ENCODE measurements at regions not wholly inside any gene's neighbourhood (a gene's known extent, or its start where the extent isn't known, plus 50 kb on each side); places are given as distances from the start of the nearest gene placed in this dataset.
A peak's percentile ranks its signal among the peaks of the same experiment; 100 is the strongest.

DNA sequence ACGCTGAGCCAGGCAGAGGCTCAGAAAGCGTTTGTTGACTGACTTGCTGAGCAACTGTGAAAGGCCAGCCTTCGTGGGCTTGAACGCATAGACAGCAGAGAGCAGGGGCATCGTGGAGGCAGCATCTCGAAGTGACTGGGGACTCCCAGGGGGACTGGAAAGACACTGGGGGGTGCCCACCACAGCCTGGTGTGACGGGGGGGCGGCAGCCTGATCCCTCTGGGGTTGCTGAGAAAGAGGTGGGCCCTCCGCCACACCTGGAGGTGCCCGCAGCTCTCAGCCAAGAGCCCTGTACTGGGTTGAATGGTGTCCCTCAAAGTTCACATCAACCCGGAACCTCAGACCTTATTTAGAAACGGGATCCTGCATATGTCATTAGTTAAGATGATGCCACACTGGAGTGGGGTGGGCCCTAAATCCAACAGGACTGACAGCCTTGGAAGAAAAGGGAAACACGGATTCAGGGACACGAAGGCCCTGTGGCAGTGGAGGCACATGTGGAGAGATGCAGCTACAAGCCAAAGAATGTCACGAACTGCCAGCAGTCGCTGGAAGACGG is 84.6 kb downstream of the RFLNA start:
- no TSS peak for BruUV-seq (replicated peaks)
- intact Hi-C loops (cut with micrococcal nuclease) (no loop called here), dilution Hi-C loops (cut with HindIII; ENCODE audit: low sequenced_read_pairs, unreplicated experiment) (no loop called here), in situ Hi-C loops (cut with MboI; ENCODE audit: low sequenced_read_pairs) (no loop called here)
- peaks cover 61% of the 10 kb centered on the region for H4K20me1 ChIP-seq (ENCODE audit: insufficient read depth, low read length)
- peak overlapping the region; percentile 89 for H3K14ac ChIP-seq (replicated peaks; ENCODE audit: low read depth, low read length)
- peak overlapping the region; percentile 95 for H2AK5ac ChIP-seq (ENCODE audit: low read depth, low read length)
- peak overlapping the region; percentile 73 for H3K56ac ChIP-seq (ENCODE audit: extremely low read depth, insufficient read depth, low read length)
- H3K4me1 ChIP-seq (ENCODE audit: control insufficient read depth, insufficient read depth, low read length), result peaks cover 35% of the 10 kb centered on the region
- peak overlapping the region; percentile 84 for H2BK15ac ChIP-seq (ENCODE audit: low read depth, low read length)
- H2BK120ac ChIP-seq (ENCODE audit: low read depth, low read length), result peak overlapping the region; percentile 91
- no peaks in the 10 kb centered on the region for H3K27me3 ChIP-seq (ENCODE audit: control insufficient read depth, insufficient read depth, low read length)
- H3K36me3 ChIP-seq (ENCODE audit: control insufficient read depth, insufficient read depth, low read length), result peaks cover 76% of the 10 kb centered on the region
- peak overlapping the region; percentile 80 for H3K27ac ChIP-seq (ENCODE audit: insufficient read depth, low read length)
- H2AFZ ChIP-seq (replicated peaks; ENCODE audit: low read length, poor library complexity), result peak overlapping the region; percentile 63
- H3K4ac ChIP-seq (ENCODE audit: low read depth, low read length), result peak overlapping the region; percentile 95
- CTCF ChIA-PET, result interaction anchor here (1.0 to 1.6 kb wide), 4 partner anchors 20 to 40 kb away, joined by 3 to 4 read pairs (median 3); no protein-coding TSS in a partner anchor
- peak overlapping the region; percentile 41 for H2BK20ac ChIP-seq (ENCODE audit: low read depth, low read length)
- H4K91ac ChIP-seq (ENCODE audit: insufficient read depth, low read depth, low read length), result peak overlapping the region; percentile 92
- peak overlapping the region; percentile 2 for H3K4me2 ChIP-seq (ENCODE audit: low read depth, low read length)
- H3K9me3 ChIP-seq (ENCODE audit: control insufficient read depth, insufficient read depth, low read length), result no peaks in the 10 kb centered on the region
- peak overlapping the region; percentile 72 to 93 for H4K8ac ChIP-seq (ENCODE audit: low read depth in 2 of 2, low read length in 2 of 2)
- no peak overlapping the region for H3K4me3 ChIP-seq (ENCODE audit: insufficient read depth, low read depth, low read length)
- POLR2A ChIA-PET (ENCODE audit: unreplicated experiment), result interaction anchor here (1.1 kb wide), 1 partner anchor 10 kb away, joined by 3 read pairs; no protein-coding TSS in a partner anchor
- H3K23ac ChIP-seq (ENCODE audit: low read depth, low read length), result peak overlapping the region; percentile 94
- peak; percentile 5 for ATAC-seq (ENCODE audit: low read depth)
- TF ChIP-seq, protein P1, sequence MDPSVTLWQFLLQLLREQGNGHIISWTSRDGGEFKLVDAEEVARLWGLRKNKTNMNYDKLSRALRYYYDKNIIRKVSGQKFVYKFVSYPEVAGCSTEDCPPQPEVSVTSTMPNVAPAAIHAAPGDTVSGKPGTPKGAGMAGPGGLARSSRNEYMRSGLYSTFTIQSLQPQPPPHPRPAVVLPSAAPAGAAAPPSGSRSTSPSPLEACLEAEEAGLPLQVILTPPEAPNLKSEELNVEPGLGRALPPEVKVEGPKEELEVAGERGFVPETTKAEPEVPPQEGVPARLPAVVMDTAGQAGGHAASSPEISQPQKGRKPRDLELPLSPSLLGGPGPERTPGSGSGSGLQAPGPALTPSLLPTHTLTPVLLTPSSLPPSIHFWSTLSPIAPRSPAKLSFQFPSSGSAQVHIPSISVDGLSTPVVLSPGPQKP (IDR thresholded peaks at IDR 0.05; ENCODE audit: borderline replicate concordance, low read depth, low read length), result peak; percentile 63; the same call in 1 of the 2 replicates
- TF ChIP-seq FOS (IDR thresholded peaks at IDR 0.05; ENCODE audit: low read depth, low read length), result no peak
- no peak for TF ChIP-seq CHD1 (IDR thresholded peaks at IDR 0.05; ENCODE audit: low read depth, low read length)
- H3K18ac ChIP-seq (ENCODE audit: low read depth, low read length), result peak overlapping the region; percentile 38
- 66% methylated on average over 14 of the region's 17 CpGs; no CpG with 5 or more reads in 1 of the 2 experiments for WGBS, 2 experiments (ENCODE audit: extremely low coverage in 2 of 2, insufficient read length in 1 of 2)
- peak overlapping the region; percentile 5; the same call in 1 of the 2 replicates for H3K9ac ChIP-seq (ENCODE audit: low read depth, low read length)
- peak overlapping the region; percentile 94 for H2BK5ac ChIP-seq (ENCODE audit: low read depth, low read length, poor library complexity, severe bottlenecking)
- H3K79me1 ChIP-seq (ENCODE audit: low read depth in 1 of 2, low read length in 2 of 2), result peaks cover 31 to 89% of the 10 kb centered on the region in 2 experiments
- no peak for DNase-seq
- H3K9me1 ChIP-seq (ENCODE audit: insufficient read depth, low read length), result peaks cover 11% of the 10 kb centered on the region; the same call in 1 of the 2 replicates
- H2AK9ac ChIP-seq (replicated peaks; ENCODE audit: low read depth, low read length, poor library complexity), result peak overlapping the region; percentile 95
- H4K5ac ChIP-seq (ENCODE audit: low read depth, low read length), result peak overlapping the region; percentile 43

Data from IMR-90 (cell line).